ENCODE measurements at regions not wholly inside any gene's neighbourhood (a gene's known extent, or its start where the extent isn't known, plus 50 kb on each side); places are given as distances from the start of the nearest gene placed in this dataset.

DNA sequence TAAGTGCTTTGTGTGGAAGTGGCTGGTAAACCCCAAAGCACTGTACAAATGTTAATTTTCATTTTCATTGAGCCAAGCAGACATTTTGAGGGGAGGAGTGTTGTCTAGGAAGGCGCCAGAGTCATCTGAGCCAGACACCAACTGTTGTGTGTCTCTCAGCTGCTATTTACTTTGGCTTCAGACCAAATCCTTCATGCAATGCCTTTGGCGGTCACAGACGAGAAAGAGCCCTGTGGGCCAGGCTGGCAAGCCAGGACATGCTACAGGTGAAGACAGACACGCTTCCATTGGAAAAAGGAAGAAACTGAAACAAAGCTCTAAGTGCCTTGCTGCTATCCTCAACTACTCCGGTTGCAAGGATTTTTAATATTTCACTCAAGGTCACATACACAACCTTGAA is 115.4 kb upstream of the CDC42EP3 start:
- TF ChIP-seq, protein P1, sequence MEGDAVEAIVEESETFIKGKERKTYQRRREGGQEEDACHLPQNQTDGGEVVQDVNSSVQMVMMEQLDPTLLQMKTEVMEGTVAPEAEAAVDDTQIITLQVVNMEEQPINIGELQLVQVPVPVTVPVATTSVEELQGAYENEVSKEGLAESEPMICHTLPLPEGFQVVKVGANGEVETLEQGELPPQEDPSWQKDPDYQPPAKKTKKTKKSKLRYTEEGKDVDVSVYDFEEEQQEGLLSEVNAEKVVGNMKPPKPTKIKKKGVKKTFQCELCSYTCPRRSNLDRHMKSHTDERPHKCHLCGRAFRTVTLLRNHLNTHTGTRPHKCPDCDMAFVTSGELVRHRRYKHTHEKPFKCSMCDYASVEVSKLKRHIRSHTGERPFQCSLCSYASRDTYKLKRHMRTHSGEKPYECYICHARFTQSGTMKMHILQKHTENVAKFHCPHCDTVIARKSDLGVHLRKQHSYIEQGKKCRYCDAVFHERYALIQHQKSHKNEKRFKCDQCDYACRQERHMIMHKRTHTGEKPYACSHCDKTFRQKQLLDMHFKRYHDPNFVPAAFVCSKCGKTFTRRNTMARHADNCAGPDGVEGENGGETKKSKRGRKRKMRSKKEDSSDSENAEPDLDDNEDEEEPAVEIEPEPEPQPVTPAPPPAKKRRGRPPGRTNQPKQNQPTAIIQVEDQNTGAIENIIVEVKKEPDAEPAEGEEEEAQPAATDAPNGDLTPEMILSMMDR (IDR thresholded peaks at IDR 0.05): no peak
- TF ChIP-seq ZFX (IDR thresholded peaks at IDR 0.05; ENCODE audit: borderline replicate concordance): no peak

All from 22Rv1 (cell line).